Activated naive CD8-positive, alpha-beta T cell treated with anti-CD3 and anti-CD28 coated beads for 36 hours (primary cell): ENCODE measurements at regions not wholly inside any gene's neighbourhood (a gene's known extent, or its start where the extent isn't known, plus 50 kb on each side); places are given as distances from the start of the nearest gene placed in this dataset.

Experiments
- DNase-seq: peaks from one replicate; pipeline ENCODE4 v3.0.0; 2021
- H3K27ac Mint-ChIP-seq: one replicate; pipeline ENCODE4 v1.8.0; 2022; ENCODE audit warnings: mild to moderate bottlenecking, moderate library complexity, mixed read lengths
- H3K27me3 Mint-ChIP-seq: one replicate; pipeline ENCODE4 v1.8.0; 2022; ENCODE audit warnings: mild to moderate bottlenecking, mixed read lengths
- H3K36me3 Mint-ChIP-seq: one replicate; pipeline ENCODE4 v1.8.0; 2021; ENCODE audit warnings: mild to moderate bottlenecking, mixed read lengths
- H3K4me1 Mint-ChIP-seq: one replicate; pipeline ENCODE4 v1.8.0; 2021; ENCODE audit warnings: mixed read lengths
- H3K4me3 Mint-ChIP-seq: one replicate; pipeline ENCODE4 v1.8.0; 2022; ENCODE audit warnings: mild to moderate bottlenecking, moderate library complexity, mixed read lengths
- H3K9me3 Mint-ChIP-seq: one replicate; pipeline ENCODE4 v1.8.0; 2022; ENCODE audit warnings: mixed read lengths

DNA sequence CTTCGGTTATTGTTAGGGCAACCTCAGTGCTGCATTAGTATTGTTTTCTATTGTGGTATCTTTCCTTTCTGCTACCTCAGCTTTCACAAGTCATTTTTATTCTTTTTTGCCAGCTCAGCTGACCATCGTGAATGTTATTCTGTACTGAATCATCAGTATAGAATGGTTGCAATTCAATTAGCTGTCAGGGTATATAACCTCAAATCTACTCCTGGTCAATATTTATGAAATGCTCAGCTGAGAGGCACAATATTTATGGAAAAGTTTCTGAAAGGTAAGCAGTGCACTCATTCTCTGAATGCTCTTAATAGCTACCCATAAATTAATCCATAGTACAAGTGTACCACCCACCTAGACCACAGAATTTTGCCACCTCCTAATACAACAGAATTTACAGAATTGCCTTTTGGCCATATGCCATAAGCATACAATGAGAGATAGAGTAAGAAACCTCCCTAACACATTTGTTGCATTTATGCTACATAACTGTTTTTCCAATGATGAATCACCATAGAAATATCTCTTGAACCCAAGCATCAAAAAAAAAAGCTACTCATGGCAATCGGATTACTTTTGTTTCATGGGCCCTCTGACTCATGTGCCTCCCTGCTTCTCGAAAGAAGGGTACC lies 732.6 kb upstream of the CHRM3 start:
- Mint-ChIP-seq H3K9me3 (no peaks in the 10 kb centered on the region), H3K27me3 (no peaks in the 10 kb centered on the region), H3K4me1 (no peaks in the 10 kb centered on the region), H3K36me3 (no peaks in the 10 kb centered on the region), H3K27ac (no peak overlapping the region), H3K4me3 (no peak overlapping the region)
- no peak for DNase-seq

GRCh38 chr1:238652346-238652968 lies 733.9 kb upstream of the CHRM3 start:
- Mint-ChIP-seq H3K36me3 (no peaks in the 10 kb centered on the region), H3K27me3 (no peaks in the 10 kb centered on the region), H3K4me3 (no peak overlapping the region), H3K9me3 (no peaks in the 10 kb centered on the region), H3K27ac (no peak overlapping the region), H3K4me1 (no peaks in the 10 kb centered on the region)
- no peak for DNase-seq

GRCh38 chr1:238649200-238649599 lies 737.2 kb upstream of the CHRM3 start:
- H3K9me3 Mint-ChIP-seq: no peaks in the 10 kb centered on the region
- H3K36me3 Mint-ChIP-seq: no peaks in the 10 kb centered on the region
- H3K27me3 Mint-ChIP-seq: no peaks in the 10 kb centered on the region
- H3K27ac Mint-ChIP-seq: no peak overlapping the region
- DNase-seq: no peak
- no peaks in the 10 kb centered on the region for H3K4me1 Mint-ChIP-seq
- H3K4me3 Mint-ChIP-seq: no peak overlapping the region

DNA sequence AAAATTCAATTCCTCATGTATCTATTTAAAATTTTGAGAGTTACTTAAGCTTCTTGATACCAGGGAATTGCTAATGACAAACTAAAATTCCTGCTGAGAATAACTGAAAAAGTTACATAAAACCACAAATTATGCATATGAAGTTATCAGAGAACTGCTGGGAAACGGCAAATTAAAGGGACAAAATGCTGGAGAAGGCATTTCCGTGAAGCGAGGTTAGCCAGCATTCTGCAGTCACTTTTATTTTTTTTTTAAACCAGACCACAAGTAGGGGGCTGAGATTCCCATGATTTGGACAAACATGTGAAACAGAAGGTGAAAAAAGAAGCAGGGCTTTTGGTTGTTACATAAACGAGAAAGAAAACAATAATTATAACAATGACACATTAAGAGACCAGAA lies 737.6 kb upstream of the CHRM3 start:
- Mint-ChIP-seq H3K9me3 (no peaks in the 10 kb centered on the region), H3K27me3 (no peaks in the 10 kb centered on the region), H3K4me3 (no peak overlapping the region), H3K36me3 (no peaks in the 10 kb centered on the region), H3K27ac (no peak overlapping the region), H3K4me1 (no peaks in the 10 kb centered on the region)
- DNase-seq: no peak

DNA sequence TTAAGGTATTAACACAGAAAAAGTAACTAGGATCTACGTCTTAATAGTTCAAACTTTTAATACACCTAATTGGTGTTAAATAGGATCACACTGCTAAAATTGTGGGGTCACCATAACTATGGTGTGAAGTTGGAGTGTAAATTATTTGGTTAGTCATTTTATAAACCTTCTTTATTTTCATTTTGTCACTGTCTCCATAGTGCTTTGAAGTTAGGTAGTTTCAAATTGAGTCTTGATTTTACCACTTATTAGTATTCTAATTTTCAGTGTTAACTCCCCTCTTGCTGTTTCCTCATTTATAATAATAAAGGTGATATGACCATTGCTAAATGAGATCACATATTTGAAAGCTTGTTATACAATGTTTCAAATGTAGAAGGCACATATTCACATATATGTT lies 738.1 kb upstream of the CHRM3 start:
- no peaks in the 10 kb centered on the region for H3K36me3 Mint-ChIP-seq
- H3K9me3 Mint-ChIP-seq: no peaks in the 10 kb centered on the region
- no peaks in the 10 kb centered on the region for H3K27me3 Mint-ChIP-seq
- no peaks in the 10 kb centered on the region for H3K4me1 Mint-ChIP-seq
- no peak overlapping the region for H3K4me3 Mint-ChIP-seq
- H3K27ac Mint-ChIP-seq: no peak overlapping the region
- DNase-seq: no peak

- Mint-ChIP-seq H3K9me3 (no peaks in the 10 kb centered on the region), H3K4me1 (no peaks in the 10 kb centered on the region), H3K36me3 (no peaks in the 10 kb centered on the region), H3K27ac (no peak overlapping the region), H3K27me3 (no peaks in the 10 kb centered on the region), H3K4me3 (no peak overlapping the region)
- no peak for DNase-seq
Observed at GRCh38 chr1:238647877-238648276, 738.5 kb upstream of the CHRM3 start.

GRCh38 chr1:238642231-238642630 lies 744.1 kb upstream of the CHRM3 start:
- no peak overlapping the region for H3K27ac Mint-ChIP-seq
- no peak for DNase-seq
- H3K27me3 Mint-ChIP-seq: no peaks in the 10 kb centered on the region
- no peaks in the 10 kb centered on the region for H3K4me1 Mint-ChIP-seq
- no peaks in the 10 kb centered on the region for H3K36me3 Mint-ChIP-seq
- no peaks in the 10 kb centered on the region for H3K9me3 Mint-ChIP-seq
- no peak overlapping the region for H3K4me3 Mint-ChIP-seq

DNA sequence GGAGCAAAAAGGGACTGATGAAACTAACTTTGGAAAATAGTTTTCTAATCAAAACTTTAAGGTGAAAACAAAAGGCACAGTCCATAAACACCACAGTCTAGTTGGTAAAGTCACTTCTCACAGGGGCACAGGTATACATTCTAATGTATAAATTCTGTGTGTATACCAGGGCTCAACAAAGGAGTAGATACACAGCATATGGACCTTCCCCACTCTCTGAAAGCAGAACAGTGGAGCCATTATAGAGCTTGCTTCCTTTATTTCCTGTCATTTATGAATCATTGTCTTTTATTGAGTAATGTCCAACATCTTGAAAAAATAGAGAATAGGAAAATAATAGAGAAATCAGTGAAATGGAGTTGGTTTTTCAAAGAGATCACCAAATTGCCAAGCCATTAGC lies 746.5 kb upstream of the CHRM3 start:
- Mint-ChIP-seq H3K36me3 (no peaks in the 10 kb centered on the region), H3K4me1 (no peaks in the 10 kb centered on the region), H3K9me3 (no peaks in the 10 kb centered on the region), H3K27me3 (no peaks in the 10 kb centered on the region), H3K27ac (no peak overlapping the region), H3K4me3 (no peak overlapping the region)
- DNase-seq: no peak

DNA sequence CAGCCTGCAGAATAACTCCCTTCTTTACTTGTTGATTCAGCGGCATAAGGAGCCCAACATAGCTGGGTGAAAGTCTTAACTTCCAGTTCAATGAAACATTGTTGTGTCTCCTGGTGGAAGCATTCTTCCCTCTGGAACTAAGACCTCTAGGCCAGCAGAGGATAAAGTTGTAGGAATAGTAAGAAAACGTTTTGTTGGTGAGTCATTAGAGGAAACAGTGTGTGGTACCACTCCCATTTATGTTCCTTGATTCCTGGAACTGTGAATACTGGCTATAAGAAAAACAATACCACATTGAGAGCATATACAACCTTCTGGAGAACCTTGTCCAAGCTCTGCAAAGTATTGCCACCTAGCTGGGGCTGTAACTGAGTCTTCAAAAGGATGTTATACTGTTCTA lies 737.4 kb upstream of the ZP4 start:
- DNase-seq: no peak
- no peak overlapping the region for H3K27ac Mint-ChIP-seq
- no peaks in the 10 kb centered on the region for H3K27me3 Mint-ChIP-seq
- H3K4me1 Mint-ChIP-seq: no peaks in the 10 kb centered on the region
- H3K36me3 Mint-ChIP-seq: no peaks in the 10 kb centered on the region
- H3K4me3 Mint-ChIP-seq: no peak overlapping the region
- H3K9me3 Mint-ChIP-seq: no peaks in the 10 kb centered on the region

DNA sequence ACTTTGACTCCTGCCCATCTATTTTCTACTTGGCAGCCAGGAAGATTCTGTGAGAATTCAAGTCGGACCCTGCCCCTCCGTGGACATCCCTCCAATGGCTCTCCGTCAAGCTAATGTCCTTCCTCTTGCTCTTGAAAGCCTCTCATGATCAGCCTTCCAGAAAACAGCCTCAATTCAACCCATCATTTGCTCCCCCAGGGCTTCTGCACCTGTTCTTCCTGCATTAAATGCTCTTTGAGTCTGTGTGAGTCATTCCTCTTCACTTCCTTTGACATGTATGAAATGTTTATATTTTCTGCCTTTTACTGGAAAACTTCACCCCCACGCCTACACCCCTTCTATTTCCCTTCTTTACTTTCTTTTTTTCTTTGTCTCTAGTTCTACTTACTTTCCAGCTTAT lies 734.1 kb upstream of the ZP4 start:
- Mint-ChIP-seq H3K36me3 (no peaks in the 10 kb centered on the region), H3K9me3 (peaks cover 1% of the 10 kb centered on the region), H3K27ac (no peak overlapping the region), H3K27me3 (no peaks in the 10 kb centered on the region), H3K4me1 (no peaks in the 10 kb centered on the region), H3K4me3 (no peak overlapping the region)
- no peak for DNase-seq

- H3K27me3 Mint-ChIP-seq: no peaks in the 10 kb centered on the region
- H3K9me3 Mint-ChIP-seq: peaks cover 1% of the 10 kb centered on the region
- H3K4me1 Mint-ChIP-seq: no peaks in the 10 kb centered on the region
- no peak overlapping the region for H3K27ac Mint-ChIP-seq
- no peak overlapping the region for H3K4me3 Mint-ChIP-seq
- no peaks in the 10 kb centered on the region for H3K36me3 Mint-ChIP-seq
- no peak for DNase-seq
Observed at GRCh38 chr1:238621405-238621804, 730.7 kb upstream of the ZP4 start.

DNA sequence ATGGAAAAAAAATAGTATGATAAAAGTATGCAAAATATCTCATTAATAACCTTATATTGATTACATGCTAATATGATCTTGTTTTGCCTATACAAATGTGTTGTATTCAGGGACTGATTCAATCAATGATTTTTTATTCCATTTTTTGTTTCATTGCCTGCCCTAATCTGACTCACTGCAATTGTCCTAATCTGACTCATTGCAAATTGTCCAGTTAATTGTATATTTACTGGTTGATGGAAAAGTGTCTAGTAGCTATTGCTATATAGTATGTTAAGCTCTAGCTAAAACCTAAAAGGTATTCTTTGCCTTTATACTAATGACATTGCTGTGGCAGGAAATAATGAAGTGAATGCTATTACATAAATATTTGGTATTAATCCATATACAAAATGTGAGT lies 728.9 kb upstream of the ZP4 start:
- no peak for DNase-seq
- H3K27ac Mint-ChIP-seq: no peak overlapping the region
- H3K4me1 Mint-ChIP-seq: no peaks in the 10 kb centered on the region
- no peaks in the 10 kb centered on the region for H3K36me3 Mint-ChIP-seq
- no peaks in the 10 kb centered on the region for H3K27me3 Mint-ChIP-seq
- H3K9me3 Mint-ChIP-seq: peaks cover 1% of the 10 kb centered on the region
- H3K4me3 Mint-ChIP-seq: no peak overlapping the region

DNA sequence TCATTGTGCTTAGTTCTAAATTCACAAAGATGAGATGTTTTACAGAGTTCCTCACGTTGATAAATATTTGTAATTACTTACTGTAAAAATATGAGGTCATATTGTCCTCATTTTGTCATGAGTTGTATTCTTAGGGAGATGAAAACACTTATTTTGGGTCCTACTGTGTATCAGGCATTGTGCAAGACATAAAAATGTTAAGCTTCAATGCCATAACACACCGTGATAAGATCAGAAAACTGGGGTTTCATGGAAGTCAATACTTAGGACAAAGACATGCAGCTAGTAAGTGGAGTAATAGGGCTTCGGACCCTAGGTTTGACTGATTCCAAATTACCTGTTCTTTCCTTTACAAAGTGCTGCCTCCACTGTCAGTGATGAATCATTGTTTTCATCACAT lies 720.7 kb upstream of the ZP4 start:
- no peaks in the 10 kb centered on the region for H3K36me3 Mint-ChIP-seq
- no peaks in the 10 kb centered on the region for H3K4me1 Mint-ChIP-seq
- H3K27me3 Mint-ChIP-seq: no peaks in the 10 kb centered on the region
- H3K9me3 Mint-ChIP-seq: peaks cover 3% of the 10 kb centered on the region
- no peak overlapping the region for H3K4me3 Mint-ChIP-seq
- no peak for DNase-seq
- no peak overlapping the region for H3K27ac Mint-ChIP-seq

GRCh38 chr1:238608144-238608543 lies 717.4 kb upstream of the ZP4 start:
- no peak for DNase-seq
- Mint-ChIP-seq H3K36me3 (no peaks in the 10 kb centered on the region), H3K27me3 (no peaks in the 10 kb centered on the region), H3K9me3 (peaks cover 3% of the 10 kb centered on the region), H3K4me1 (no peaks in the 10 kb centered on the region), H3K27ac (no peak overlapping the region), H3K4me3 (no peak overlapping the region)

DNA sequence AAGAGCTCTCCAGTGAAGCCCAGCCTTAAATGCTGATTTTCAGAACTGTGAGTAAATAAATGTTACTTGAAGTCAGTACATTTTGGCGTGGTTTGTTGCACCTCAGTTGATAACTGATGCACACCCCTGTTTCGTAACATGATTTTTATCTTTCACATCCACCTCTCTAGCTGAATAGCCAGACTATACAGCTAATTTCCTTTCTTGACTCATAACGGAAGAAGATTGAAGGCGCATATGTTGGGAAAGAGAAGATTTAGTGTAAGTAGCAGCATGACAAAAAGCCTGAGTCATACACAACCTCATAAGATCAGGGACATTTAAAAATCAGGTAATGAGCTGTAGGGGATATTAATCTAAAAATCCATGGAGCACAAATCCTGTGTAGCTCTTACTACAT lies 716.2 kb upstream of the ZP4 start:
- Mint-ChIP-seq H3K4me1 (no peaks in the 10 kb centered on the region), H3K36me3 (no peaks in the 10 kb centered on the region), H3K9me3 (peaks cover 3% of the 10 kb centered on the region), H3K27me3 (no peaks in the 10 kb centered on the region), H3K4me3 (no peak overlapping the region), H3K27ac (no peak overlapping the region)
- DNase-seq: no peak

- Mint-ChIP-seq H3K36me3 (no peaks in the 10 kb centered on the region), H3K27ac (no peak overlapping the region), H3K4me1 (no peaks in the 10 kb centered on the region), H3K4me3 (no peak overlapping the region), H3K27me3 (no peaks in the 10 kb centered on the region), H3K9me3 (peaks cover 3% of the 10 kb centered on the region)
- no peak for DNase-seq
Observed at GRCh38 chr1:238606457-238606856, 715.7 kb upstream of the ZP4 start.
